GM12892 (cell line): ENCODE measurements at regions not wholly inside any gene's neighbourhood (a gene's known extent, or its start where the extent isn't known, plus 50 kb on each side); places are given as distances from the start of the nearest gene placed in this dataset.

Source experiments
- POLR2A ChIP-seq: IDR thresholded peaks from 2 replicates; pipeline ENCODE4 v1.6.1; 2011; ENCODE audit warnings: low read depth, low read length, control low read depth
- POLR2AphosphoS5 ChIP-seq: IDR thresholded peaks from 2 replicates; pipeline ENCODE4 v1.6.1; 2011; ENCODE audit warnings: low read depth, low read length, control low read depth
- TAF1 ChIP-seq: IDR thresholded peaks from 2 replicates; pipeline ENCODE4 v1.6.1; 2011; ENCODE audit warnings: low read depth, mild to moderate bottlenecking, control low read depth, low read length, borderline replicate concordance

GRCh38 chr20:43832961-43833360, 81.7 kb upstream of the TOX2 start:
- TF ChIP-seq TAF1 = no peak
- no peak for TF ChIP-seq POLR2A
- no peak for TF ChIP-seq POLR2AphosphoS5
